B cell (primary cell): ENCODE measurements at regions not wholly inside any gene's neighbourhood (a gene's known extent, or its start where the extent isn't known, plus 50 kb on each side); places are given as distances from the start of the nearest gene placed in this dataset.

ENCODE experiments used
- ATAC-seq: fragments of 200-7000 bp; cut with Tn5 transposase; one replicate; pipeline ENCODE4 v1.10.0; 2021; ENCODE audit warnings: low read depth, mild to moderate bottlenecking, moderate number of reproducible peaks, moderate library complexity
- CTCF ChIA-PET: fragments of 350-600 bp; sonication (Branson Sonifier 250); formaldehyde crosslinking; loops from one replicate; lab custom pipeline; 2021; ENCODE audit warnings: antibody characterized with exemption, inconsistent platforms; lab: Charles Lee
- POLR2A ChIA-PET: fragments of 350-600 bp; sonication (Branson Sonifier 250); formaldehyde crosslinking; loops from one replicate; lab custom pipeline; 2021; ENCODE audit warnings: antibody characterized with exemption; lab: Charles Lee
- DNase-seq: peaks from one replicate; pipeline ENCODE4 v3.0.0; 2013
- H2AFZ ChIP-seq: 2 replicates; pipeline ENCODE4 v1.6.1; 2012; ENCODE audit warnings: mild to moderate bottlenecking, low read depth, low read length; ENCODE audit not compliant: insufficient read depth, poor library complexity, severe bottlenecking
- H3K27ac ChIP-seq, 2 donors: 1 replicate in 1 of 2; 2 replicates in 1 of 2; pipeline ENCODE4 v1.5.1; 2012 to 2013; ENCODE audit warnings: low read length in 2 of 2, mild to moderate bottlenecking in 2 of 2, moderate library complexity in 1 of 2
- H3K27me3 ChIP-seq, 4 experiments: fragments of 200-600 bp in 1 of 4; sonication (generic) in 1 of 4; replicated peaks in 1 of 4; 1 replicate in 2 of 4; 2 replicates in 2 of 4; pipeline versions ENCODE4 v1.6.1 to v1.7.0; 2013 to 2016; ENCODE audit warnings: low read length in 3 of 4, mild to moderate bottlenecking in 2 of 4, mixed read lengths in 1 of 4, moderate library complexity in 1 of 4; ENCODE audit not compliant: insufficient read depth in 4 of 4, control insufficient read depth in 3 of 4; ENCODE audit errors: control extremely low read depth in 1 of 4
- H3K36me3 ChIP-seq, 2 experiments: replicated peaks in 1 of 2; 1 replicate in 1 of 2; 2 replicates in 1 of 2; pipeline versions ENCODE4 v1.6.1 to v1.7.1; 2013; ENCODE audit warnings: low read length in 1 of 2; ENCODE audit not compliant: insufficient read depth in 2 of 2, control insufficient read depth in 1 of 2; ENCODE audit errors: control extremely low read depth in 1 of 2, extremely low read depth in 1 of 2
- H3K4me1 ChIP-seq, 2 donors: fragments of 200-600 bp in 1 of 2; sonication (generic) in 1 of 2; 1 replicate in 1 of 2; 2 replicates in 1 of 2; pipeline versions ENCODE4 v1.5.1 to v1.6.1; 2013 to 2017; ENCODE audit warnings: low read length in 2 of 2; ENCODE audit not compliant: control insufficient read depth in 2 of 2, insufficient read depth in 2 of 2
- H3K4me2 ChIP-seq: replicated peaks from 2 replicates; pipeline ENCODE3; 2012; ENCODE audit warnings: mild to moderate bottlenecking, low read depth, low read length; ENCODE audit not compliant: poor library complexity, severe bottlenecking
- H3K4me3 ChIP-seq, 5 experiments: fragments of 200-600 bp in 1 of 5; sonication (generic) in 1 of 5; 1 replicate in 3 of 5; 2 replicates in 2 of 5; pipeline versions ENCODE4 v1.5.1 to v1.7.0; 2011 to 2016; ENCODE audit warnings: low read length in 4 of 5, mild to moderate bottlenecking in 4 of 5, low read depth in 2 of 5, control low read depth in 1 of 5, moderate library complexity in 1 of 5; ENCODE audit not compliant: insufficient read depth in 1 of 5; ENCODE audit errors: control extremely low read depth in 1 of 5, extremely low read depth in 1 of 5
- H3K79me2 ChIP-seq: fragments of 200-600 bp; sonication (generic); one replicate; pipeline ENCODE4 v1.6.0; 2016; ENCODE audit warnings: low read length; ENCODE audit not compliant: control insufficient read depth, insufficient read depth
- H3K9ac ChIP-seq: fragments of 200-600 bp; sonication (generic); 2 replicates; pipeline ENCODE4 v1.6.1; 2017; ENCODE audit warnings: mild to moderate bottlenecking, low read length, moderate library complexity
- H3K9me3 ChIP-seq, 3 donors: one replicate each; pipeline versions ENCODE4 v1.6.1 to v1.7.1; 2013; ENCODE audit warnings: low read length in 2 of 3; ENCODE audit not compliant: control insufficient read depth in 2 of 3, insufficient read depth in 1 of 3; ENCODE audit errors: control extremely low read depth in 1 of 3
- H4K20me1 ChIP-seq: 2 replicates; pipeline ENCODE4 v1.6.0; 2012; ENCODE audit warnings: mild to moderate bottlenecking, low read length; ENCODE audit not compliant: insufficient read depth, control insufficient read depth, poor library complexity, severe bottlenecking
- H3K27ac Mint-ChIP-seq: one replicate; pipeline ENCODE4 v1.8.0; 2021; ENCODE audit warnings: mixed read lengths
- H3K27me3 Mint-ChIP-seq: one replicate; pipeline ENCODE4 v1.8.0; 2021; ENCODE audit warnings: mixed read lengths
- H3K4me1 Mint-ChIP-seq: one replicate; pipeline ENCODE4 v1.8.0; 2021; ENCODE audit warnings: mixed read lengths
- H3K4me3 Mint-ChIP-seq: one replicate; pipeline ENCODE4 v1.8.0; 2021; ENCODE audit warnings: mixed read lengths
- H3K9me3 Mint-ChIP-seq: one replicate; pipeline ENCODE4 v1.8.0; 2022; ENCODE audit warnings: mixed read lengths; ENCODE audit not compliant: insufficient read depth
- EZH2 ChIP-seq: IDR thresholded peaks from 2 replicates; pipeline ENCODE4 v1.6.1; 2012; ENCODE audit warnings: borderline replicate concordance, low read depth, mild to moderate bottlenecking, moderate library complexity, low read length; ENCODE audit not compliant: insufficient read depth, poor library complexity, severe bottlenecking
- WGBS: methylation state at CpG from one replicate; pipeline ENCODE4 v1.1.5; 2013; ENCODE audit warnings: missing lambda C conversion rate; ENCODE audit not compliant: insufficient coverage; 5-methylcytosine and 5-hydroxymethylcytosine counted together
- intact Hi-C: fragments of 100-400 bp; cut with micrococcal nuclease; formaldehyde crosslinking; loops from one replicate; pipeline ENCODE4 v1.10.0; 2022
- TF ChIP-seq, protein P1 (sequence below): fragments of 200-600 bp; IDR thresholded peaks from one replicate; pipeline ENCODE4 v1.8.0; 2022; ENCODE audit warnings: antibody characterized with exemption, mild to moderate bottlenecking

- Histone ChIP-seq H3K9ac (no peak overlapping the region), H4K20me1 (no peaks in the 10 kb centered on the region), H3K79me2 (no peaks in the 10 kb centered on the region), H3K4me2 (no peak overlapping the region), H2AFZ (no peak overlapping the region), H3K9me3 (peaks cover 0 to 14% (median 0%) of the 10 kb centered on the region in 3 donors), H3K4me1 (peaks cover 6 to 10% of the 10 kb centered on the region in 2 donors), H3K4me3 (no peak overlapping the region), H3K27ac (no peak overlapping the region), H3K27me3 (no peaks in the 10 kb centered on the region), H3K36me3 (no peaks in the 10 kb centered on the region)
- no peak for DNase-seq
- no peaks in the 10 kb centered on the region for H3K9me3 Mint-ChIP-seq
- no peak overlapping the region for H3K4me3 Mint-ChIP-seq
- peaks cover 10% of the 10 kb centered on the region for H3K4me1 Mint-ChIP-seq
- H3K27me3 Mint-ChIP-seq, result peaks cover 8% of the 10 kb centered on the region
- TF ChIP-seq, protein P1, sequence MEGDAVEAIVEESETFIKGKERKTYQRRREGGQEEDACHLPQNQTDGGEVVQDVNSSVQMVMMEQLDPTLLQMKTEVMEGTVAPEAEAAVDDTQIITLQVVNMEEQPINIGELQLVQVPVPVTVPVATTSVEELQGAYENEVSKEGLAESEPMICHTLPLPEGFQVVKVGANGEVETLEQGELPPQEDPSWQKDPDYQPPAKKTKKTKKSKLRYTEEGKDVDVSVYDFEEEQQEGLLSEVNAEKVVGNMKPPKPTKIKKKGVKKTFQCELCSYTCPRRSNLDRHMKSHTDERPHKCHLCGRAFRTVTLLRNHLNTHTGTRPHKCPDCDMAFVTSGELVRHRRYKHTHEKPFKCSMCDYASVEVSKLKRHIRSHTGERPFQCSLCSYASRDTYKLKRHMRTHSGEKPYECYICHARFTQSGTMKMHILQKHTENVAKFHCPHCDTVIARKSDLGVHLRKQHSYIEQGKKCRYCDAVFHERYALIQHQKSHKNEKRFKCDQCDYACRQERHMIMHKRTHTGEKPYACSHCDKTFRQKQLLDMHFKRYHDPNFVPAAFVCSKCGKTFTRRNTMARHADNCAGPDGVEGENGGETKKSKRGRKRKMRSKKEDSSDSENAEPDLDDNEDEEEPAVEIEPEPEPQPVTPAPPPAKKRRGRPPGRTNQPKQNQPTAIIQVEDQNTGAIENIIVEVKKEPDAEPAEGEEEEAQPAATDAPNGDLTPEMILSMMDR, result no peak
- no peak for TF ChIP-seq EZH2
- H3K27ac Mint-ChIP-seq, result no peak overlapping the region
- ChIA-PET CTCF (no interaction called here), POLR2A (no interaction called here)
- intact Hi-C loops, result no loop called here
- ATAC-seq, result no peak
- WGBS, result 100% methylated on average over 3 of the region's 4 CpGs
Measured at GRCh38 chr16:85225721-85226120, 113.4 kb upstream of the CIBAR2 start.

- DNase-seq, result no peak
- peaks cover 6 to 10% of the 10 kb centered on the region in 2 donors for H3K4me1 ChIP-seq
- peak; percentile 58 for ATAC-seq
- Mint-ChIP-seq H3K27me3 (peaks cover 14% of the 10 kb centered on the region), H3K27ac (no peak overlapping the region), H3K4me3 (peak overlapping the region; percentile 11), H3K4me1 (peaks cover 10% of the 10 kb centered on the region), H3K9me3 (no peaks in the 10 kb centered on the region)
- POLR2A ChIA-PET, result no interaction called here
- WGBS, result 27% methylated on average over 14 of the region's 16 CpGs
- intact Hi-C loops, result no loop called here
- no peak overlapping the region for H3K4me3 ChIP-seq
- H3K79me2 ChIP-seq, result no peaks in the 10 kb centered on the region
- no peak overlapping the region for H3K27ac ChIP-seq
- no peak overlapping the region for H3K9ac ChIP-seq
- TF ChIP-seq, protein P1, result no peak
- TF ChIP-seq EZH2, result no peak
- no peaks in the 10 kb centered on the region for H3K27me3 ChIP-seq
- CTCF ChIA-PET, result interaction anchor here (1.5 kb wide), 1 partner anchor 18 kb away, joined by 4 read pairs; no protein-coding TSS in a partner anchor
- H3K36me3 ChIP-seq, result no peaks in the 10 kb centered on the region
- H4K20me1 ChIP-seq, result no peaks in the 10 kb centered on the region
- H2AFZ ChIP-seq, result no peak overlapping the region
- peak overlapping the region; percentile 8 for H3K4me2 ChIP-seq
- peaks cover 0 to 14% (median 0%) of the 10 kb centered on the region in 3 donors for H3K9me3 ChIP-seq
Measured at GRCh38 chr16:85227084-85227945, 115.0 kb upstream of the CIBAR2 start.
